ENCODE measurements at regions not wholly inside any gene's neighbourhood (a gene's known extent, or its start where the extent isn't known, plus 50 kb on each side); places are given as distances from the start of the nearest gene placed in this dataset.

DNA sequence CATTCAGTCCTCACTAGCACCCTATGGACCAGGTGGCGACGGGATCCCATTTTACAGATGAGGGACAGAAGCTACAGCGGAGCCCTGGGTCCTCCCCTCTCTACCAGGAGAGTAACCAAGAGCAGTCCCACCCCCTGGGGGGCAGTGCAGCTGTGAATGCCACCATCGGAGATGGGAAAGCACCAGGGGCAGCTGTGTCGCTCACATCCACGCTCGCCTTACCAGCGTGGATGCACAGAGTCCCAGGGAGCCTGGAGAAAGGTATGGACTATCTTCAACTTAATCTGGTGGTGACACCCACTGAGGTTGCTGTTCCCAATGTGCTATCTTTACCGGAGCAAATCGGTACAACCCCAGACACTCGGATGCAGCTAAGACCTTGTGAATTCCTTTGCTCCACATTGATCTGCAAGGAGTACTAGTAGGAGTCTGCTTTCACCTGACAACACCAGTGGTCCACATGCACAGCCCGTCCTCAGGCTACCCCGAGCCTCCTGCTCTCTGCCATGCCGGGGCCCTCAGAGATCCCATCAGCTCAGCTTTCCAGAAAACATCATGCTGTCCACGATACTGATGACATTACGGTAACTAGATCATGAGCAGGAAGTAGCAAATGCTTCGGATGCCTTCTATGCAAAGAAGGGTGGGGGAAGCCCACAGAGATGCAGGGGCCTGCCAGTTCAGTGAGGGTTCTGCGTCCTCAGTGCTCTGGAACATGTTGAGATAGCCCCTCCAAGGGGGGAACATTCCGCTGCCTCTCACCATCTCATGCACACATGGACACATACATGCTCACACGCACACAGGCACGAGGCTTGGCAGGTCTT, 126.0 kb downstream of the CTTN start:
- DNase-seq (ENCODE audit: low read depth, low spot score) (no peak), ATAC-seq (no peak)
- no peak overlapping the region for H3K27ac ChIP-seq (ENCODE audit: low read depth, low read length)
- H3K79me2 ChIP-seq (ENCODE audit: insufficient read depth, low read length), result no peaks in the 10 kb centered on the region
- no peak overlapping the region for H3K4me3 ChIP-seq (replicated peaks in 1 of 2; ENCODE audit: low read depth in 1 of 2, low read length in 2 of 2)
- no peak overlapping the region for H2AFZ ChIP-seq (ENCODE audit: low read depth, low read length, poor library complexity, severe bottlenecking)
- CTCF ChIA-PET, result no interaction called here
- H3K9me3 ChIP-seq (ENCODE audit: control insufficient read depth in 1 of 2, insufficient read depth in 1 of 2, low read depth in 1 of 2, low read length in 2 of 2), result no peaks in the 10 kb centered on the region
- no peaks in the 10 kb centered on the region for H4K20me1 ChIP-seq (ENCODE audit: insufficient read depth)
- H3K27me3 ChIP-seq (ENCODE audit: insufficient read depth, low read length), result 0 out of 2 replicates have a peak, but pooled peaks cover 3% of the 10 kb centered on the region
- no TSS peak for BruUV-seq (replicated peaks)
- H3K36me3 ChIP-seq (ENCODE audit: control insufficient read depth in 1 of 2, insufficient read depth in 2 of 2, low read length in 2 of 2), result no peaks in the 10 kb centered on the region
- POLR2A ChIA-PET, result no interaction called here
- no peak overlapping the region for H3K4me2 ChIP-seq (ENCODE audit: low read length)
- H3K9me2 ChIP-seq (ENCODE audit: insufficient read depth), result no peaks in the 10 kb centered on the region
- intact Hi-C loops (cut with micrococcal nuclease), result no loop called here
- RAD21 ChIA-PET (ENCODE audit: low non-redundant PET in 1 of 2, low total read pairs in 2 of 2, uncharacterized antibody in 2 of 2, unreplicated experiment in 2 of 2), result no interaction called here
- peaks cover 0 to 17% of the 10 kb centered on the region in 2 experiments; a peak in 3 of 4 replicates for H3K4me1 ChIP-seq (ENCODE audit: control insufficient read depth in 1 of 2, insufficient read depth in 2 of 2, low read length in 2 of 2)
- H3K9ac ChIP-seq (ENCODE audit: low read length), result no peak overlapping the region
- TF ChIP-seq YY1 (IDR thresholded peaks at IDR 0.05; ENCODE audit: extremely low read depth, insufficient replicate concordance, low read depth, low read length) (no peak), EGR1 (IDR thresholded peaks at IDR 0.05; ENCODE audit: low read depth) (no peak), JUND (IDR thresholded peaks at IDR 0.05) (no peak)

DNA sequence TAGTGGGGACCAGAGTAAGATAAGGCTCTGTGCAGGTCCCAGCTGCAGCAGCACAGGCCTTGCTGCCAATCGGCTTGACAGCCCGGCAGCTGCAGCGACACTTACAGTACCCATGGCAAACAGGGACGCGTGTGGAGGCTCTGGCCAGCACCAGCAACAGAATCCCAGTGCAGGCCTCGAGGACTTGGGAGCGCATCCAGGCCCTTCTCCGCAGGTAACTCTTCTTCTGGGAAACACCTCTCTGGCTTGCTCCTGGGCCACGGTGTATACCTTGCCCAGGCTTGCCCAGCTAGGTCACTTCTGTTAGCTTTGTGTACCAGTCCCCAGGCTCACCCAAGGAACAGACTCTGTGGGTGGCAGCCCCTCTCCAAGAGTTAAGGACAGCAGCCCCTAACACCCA, 126.7 kb downstream of the CTTN start:
- BruUV-seq (replicated peaks), result no TSS peak
- no peak overlapping the region for H3K4me3 ChIP-seq (replicated peaks in 1 of 2; ENCODE audit: low read depth in 1 of 2, low read length in 2 of 2)
- H3K36me3 ChIP-seq (ENCODE audit: control insufficient read depth in 1 of 2, insufficient read depth in 2 of 2, low read length in 2 of 2), result no peaks in the 10 kb centered on the region
- H3K9ac ChIP-seq (ENCODE audit: low read length), result no peak overlapping the region
- ATAC-seq (no peak), DNase-seq (ENCODE audit: low read depth, low spot score) (no peak)
- ChIA-PET POLR2A (no interaction called here), RAD21 (ENCODE audit: low non-redundant PET in 1 of 2, low total read pairs in 2 of 2, uncharacterized antibody in 2 of 2, unreplicated experiment in 2 of 2) (no interaction called here), CTCF (no interaction called here)
- H3K27me3 ChIP-seq (ENCODE audit: insufficient read depth, low read length), result 0 out of 2 replicates have a peak, but pooled peaks cover 3% of the 10 kb centered on the region
- H3K4me2 ChIP-seq (ENCODE audit: low read length), result no peak overlapping the region
- TF ChIP-seq FOSL1 (IDR thresholded peaks at IDR 0.05; ENCODE audit: low read depth), result no peak
- no peak for TF ChIP-seq EZH2phosphoT487 (IDR thresholded peaks at IDR 0.05; ENCODE audit: borderline replicate concordance)
- TF ChIP-seq ELF1 (IDR thresholded peaks at IDR 0.05; ENCODE audit: borderline replicate concordance, low read depth), result no peak
- no peak for TF ChIP-seq ZFX (IDR thresholded peaks at IDR 0.05)
- TF ChIP-seq, protein P1, sequence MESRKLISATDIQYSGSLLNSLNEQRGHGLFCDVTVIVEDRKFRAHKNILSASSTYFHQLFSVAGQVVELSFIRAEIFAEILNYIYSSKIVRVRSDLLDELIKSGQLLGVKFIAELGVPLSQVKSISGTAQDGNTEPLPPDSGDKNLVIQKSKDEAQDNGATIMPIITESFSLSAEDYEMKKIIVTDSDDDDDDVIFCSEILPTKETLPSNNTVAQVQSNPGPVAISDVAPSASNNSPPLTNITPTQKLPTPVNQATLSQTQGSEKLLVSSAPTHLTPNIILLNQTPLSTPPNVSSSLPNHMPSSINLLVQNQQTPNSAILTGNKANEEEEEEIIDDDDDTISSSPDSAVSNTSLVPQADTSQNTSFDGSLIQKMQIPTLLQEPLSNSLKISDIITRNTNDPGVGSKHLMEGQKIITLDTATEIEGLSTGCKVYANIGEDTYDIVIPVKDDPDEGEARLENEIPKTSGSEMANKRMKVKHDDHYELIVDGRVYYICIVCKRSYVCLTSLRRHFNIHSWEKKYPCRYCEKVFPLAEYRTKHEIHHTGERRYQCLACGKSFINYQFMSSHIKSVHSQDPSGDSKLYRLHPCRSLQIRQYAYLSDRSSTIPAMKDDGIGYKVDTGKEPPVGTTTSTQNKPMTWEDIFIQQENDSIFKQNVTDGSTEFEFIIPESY (IDR thresholded peaks at IDR 0.05; ENCODE audit: extremely low read depth, insufficient replicate concordance, low read length), result no peak
- no peak for TF ChIP-seq CBX3 (IDR thresholded peaks at IDR 0.05; ENCODE audit: low read depth)
- no peak for TF ChIP-seq YY1 (IDR thresholded peaks at IDR 0.05; ENCODE audit: extremely low read depth, insufficient replicate concordance, low read depth, low read length)
- no peak for TF ChIP-seq ZNF274 (IDR thresholded peaks at IDR 0.05; ENCODE audit: low read depth, low read length)
- TF ChIP-seq, protein P2, sequence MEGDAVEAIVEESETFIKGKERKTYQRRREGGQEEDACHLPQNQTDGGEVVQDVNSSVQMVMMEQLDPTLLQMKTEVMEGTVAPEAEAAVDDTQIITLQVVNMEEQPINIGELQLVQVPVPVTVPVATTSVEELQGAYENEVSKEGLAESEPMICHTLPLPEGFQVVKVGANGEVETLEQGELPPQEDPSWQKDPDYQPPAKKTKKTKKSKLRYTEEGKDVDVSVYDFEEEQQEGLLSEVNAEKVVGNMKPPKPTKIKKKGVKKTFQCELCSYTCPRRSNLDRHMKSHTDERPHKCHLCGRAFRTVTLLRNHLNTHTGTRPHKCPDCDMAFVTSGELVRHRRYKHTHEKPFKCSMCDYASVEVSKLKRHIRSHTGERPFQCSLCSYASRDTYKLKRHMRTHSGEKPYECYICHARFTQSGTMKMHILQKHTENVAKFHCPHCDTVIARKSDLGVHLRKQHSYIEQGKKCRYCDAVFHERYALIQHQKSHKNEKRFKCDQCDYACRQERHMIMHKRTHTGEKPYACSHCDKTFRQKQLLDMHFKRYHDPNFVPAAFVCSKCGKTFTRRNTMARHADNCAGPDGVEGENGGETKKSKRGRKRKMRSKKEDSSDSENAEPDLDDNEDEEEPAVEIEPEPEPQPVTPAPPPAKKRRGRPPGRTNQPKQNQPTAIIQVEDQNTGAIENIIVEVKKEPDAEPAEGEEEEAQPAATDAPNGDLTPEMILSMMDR (IDR thresholded peaks at IDR 0.05 in 2 of 3, conservative IDR thresholded peaks at IDR 0.05 in 1 of 3; ENCODE audit: borderline replicate concordance in 1 of 3, insufficient read depth in 1 of 3, low read depth in 2 of 3, low read length in 2 of 3), result no peak
- TF ChIP-seq SIN3A (IDR thresholded peaks at IDR 0.05; ENCODE audit: low read depth), result no peak
- no peak for TF ChIP-seq POLR2AphosphoS5 (IDR thresholded peaks at IDR 0.05; ENCODE audit: low read depth, low read length)
- TF ChIP-seq SRF (IDR thresholded peaks at IDR 0.05; ENCODE audit: low read depth), result no peak
- TF ChIP-seq EGR1 (IDR thresholded peaks at IDR 0.05; ENCODE audit: low read depth), result no peak
- no peak for TF ChIP-seq POLR2A (IDR thresholded peaks at IDR 0.05; ENCODE audit: borderline replicate concordance, extremely low read depth, insufficient read depth, insufficient read length)
- TF ChIP-seq, protein P3, sequence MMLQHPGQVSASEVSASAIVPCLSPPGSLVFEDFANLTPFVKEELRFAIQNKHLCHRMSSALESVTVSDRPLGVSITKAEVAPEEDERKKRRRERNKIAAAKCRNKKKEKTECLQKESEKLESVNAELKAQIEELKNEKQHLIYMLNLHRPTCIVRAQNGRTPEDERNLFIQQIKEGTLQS (IDR thresholded peaks at IDR 0.05), result no peak
- H3K4me1 ChIP-seq (ENCODE audit: control insufficient read depth in 1 of 2, insufficient read depth in 2 of 2, low read length in 2 of 2), result peaks cover 0 to 13% of the 10 kb centered on the region in 2 experiments; a peak in 3 of 4 replicates
- no peak overlapping the region for H2AFZ ChIP-seq (ENCODE audit: low read depth, low read length, poor library complexity, severe bottlenecking)
- no peaks in the 10 kb centered on the region for H3K79me2 ChIP-seq (ENCODE audit: insufficient read depth, low read length)
- H3K9me3 ChIP-seq (ENCODE audit: control insufficient read depth in 1 of 2, insufficient read depth in 1 of 2, low read depth in 1 of 2, low read length in 2 of 2), result no peaks in the 10 kb centered on the region
- intact Hi-C loops (cut with micrococcal nuclease), result no loop called here
- no peaks in the 10 kb centered on the region for H3K9me2 ChIP-seq (ENCODE audit: insufficient read depth)
- H4K20me1 ChIP-seq (ENCODE audit: insufficient read depth), result no peaks in the 10 kb centered on the region
- no peak overlapping the region; the same call in 1 of the 2 replicates for H3K27ac ChIP-seq (ENCODE audit: low read depth, low read length)
